Hematopoietic multipotent progenitor cell (in vitro differentiated cells): ENCODE measurements at regions not wholly inside any gene's neighbourhood (a gene's known extent, or its start where the extent isn't known, plus 50 kb on each side); places are given as distances from the start of the nearest gene placed in this dataset.

Experiments used
- DNase-seq, 3 donors: peaks; one replicate each; pipeline ENCODE4 v3.0.0-alpha.2; 2011 to 2015; ENCODE audit warnings: low read depth in 2 of 3, low spot score in 2 of 3

DNA sequence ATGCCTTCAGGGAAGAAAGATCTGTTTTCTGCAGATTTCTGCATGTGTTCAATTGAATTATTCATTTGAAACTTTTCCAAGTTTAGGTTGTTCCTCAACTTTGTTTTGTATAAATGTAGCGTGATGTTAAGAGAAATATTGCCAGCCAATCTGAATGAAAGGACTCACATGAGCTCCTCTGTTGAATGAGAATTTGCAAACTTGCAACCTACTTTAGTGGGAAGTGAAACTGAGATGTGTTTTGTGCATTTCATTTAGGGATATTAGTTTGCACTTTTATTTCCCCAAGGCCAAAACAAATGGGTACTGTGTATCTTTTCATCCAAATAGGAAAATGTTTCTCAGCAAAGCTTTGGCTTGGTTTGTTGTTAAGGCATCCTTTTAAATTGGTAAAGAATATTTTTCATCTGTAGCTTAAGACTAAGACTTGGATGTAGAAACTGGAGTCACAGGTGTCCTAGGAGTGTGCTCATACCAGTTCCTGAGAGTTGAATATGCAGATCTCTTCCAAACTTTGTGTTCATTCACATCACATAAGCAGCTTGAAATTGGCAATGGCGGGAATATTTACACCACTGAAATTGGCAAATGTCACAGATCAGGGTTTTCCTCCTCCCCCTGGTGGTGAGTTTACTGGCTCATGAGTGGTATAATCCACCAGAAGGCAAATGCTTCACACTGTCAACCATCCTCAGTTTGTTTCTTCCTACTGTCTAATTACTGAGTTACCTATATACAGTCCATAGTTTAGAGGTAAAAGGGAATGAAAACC, 193.6 kb upstream of the BANK1 start:
- DNase-seq: no peak

DNA sequence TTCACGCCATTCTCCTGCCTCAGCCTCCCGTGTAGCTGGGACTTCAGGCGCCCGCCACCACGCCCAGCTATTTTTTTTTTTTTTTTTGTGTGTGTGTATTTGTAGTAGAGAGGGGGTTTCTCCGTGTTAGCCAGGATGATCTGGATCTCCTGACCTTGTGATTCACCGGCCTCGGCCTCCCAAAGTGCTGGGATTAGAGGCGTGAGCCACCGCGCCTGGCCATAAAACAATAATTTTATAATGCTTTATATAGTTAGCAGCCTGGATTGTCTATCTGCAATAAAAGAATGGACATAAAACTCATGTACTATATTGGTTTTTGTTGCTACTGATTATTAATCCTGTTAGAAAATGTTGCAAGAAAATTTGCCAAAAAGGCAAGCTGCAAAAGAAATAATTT, 195.9 kb upstream of the BANK1 start:
- no peak for DNase-seq

DNA sequence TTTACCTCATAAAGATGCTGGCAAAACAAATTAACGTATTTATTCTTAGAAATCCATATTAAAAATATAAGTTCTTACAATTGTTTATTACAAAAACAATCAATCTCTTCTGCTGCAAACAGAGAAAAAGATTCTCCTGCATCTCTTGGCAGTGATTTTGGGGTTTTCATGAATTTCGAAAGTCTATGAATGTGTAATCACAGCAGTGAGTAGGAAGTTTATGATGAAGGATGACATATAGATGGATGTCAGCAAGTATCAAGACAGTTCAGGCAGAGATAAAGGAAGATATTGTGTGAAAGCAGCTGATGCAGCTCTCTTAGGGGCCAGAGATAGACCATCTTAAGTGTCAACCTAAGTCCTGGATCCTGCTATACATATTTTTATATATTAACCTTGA, 196.9 kb upstream of the BANK1 start:
- DNase-seq: no peak

DNA sequence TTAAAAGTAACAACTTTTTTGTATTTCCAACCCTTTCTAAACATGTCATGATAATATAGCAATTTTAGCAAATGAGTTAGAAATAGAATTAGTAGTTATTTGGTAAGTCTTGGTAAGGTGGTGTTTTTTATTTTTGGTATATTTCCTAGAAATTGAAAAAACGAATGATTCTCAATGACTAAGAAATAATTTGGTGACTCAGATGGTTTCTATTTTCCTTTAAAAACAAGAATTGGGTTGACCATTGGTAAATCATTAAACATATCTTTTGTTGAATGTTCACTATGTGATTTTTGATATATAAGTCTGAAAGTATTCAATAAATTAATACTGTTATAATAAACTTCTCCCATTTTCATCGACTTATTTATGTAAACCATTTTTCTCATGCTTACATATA, 206.2 kb upstream of the BANK1 start:
- DNase-seq: no peak

DNA sequence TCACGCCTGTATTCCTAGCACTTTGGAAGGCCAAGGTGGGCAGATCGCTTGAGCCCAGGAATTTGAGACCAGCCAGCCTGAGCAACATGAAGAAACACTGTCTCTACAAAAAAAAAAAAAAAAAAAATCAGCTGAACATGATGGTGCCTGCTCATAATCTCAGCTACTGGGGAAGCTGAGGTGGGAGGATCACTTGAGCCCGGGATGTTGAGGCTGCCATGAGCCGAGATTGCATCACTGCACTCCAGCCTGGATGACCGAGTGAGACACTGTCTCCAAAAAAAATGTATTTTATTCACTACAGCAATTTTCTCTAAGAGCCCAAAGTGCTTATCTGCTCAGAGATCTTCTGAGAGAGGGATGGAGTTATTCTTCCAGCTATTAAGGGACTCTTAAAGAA, 215.8 kb upstream of the PPP3CA start:
- no peak for DNase-seq

DNA sequence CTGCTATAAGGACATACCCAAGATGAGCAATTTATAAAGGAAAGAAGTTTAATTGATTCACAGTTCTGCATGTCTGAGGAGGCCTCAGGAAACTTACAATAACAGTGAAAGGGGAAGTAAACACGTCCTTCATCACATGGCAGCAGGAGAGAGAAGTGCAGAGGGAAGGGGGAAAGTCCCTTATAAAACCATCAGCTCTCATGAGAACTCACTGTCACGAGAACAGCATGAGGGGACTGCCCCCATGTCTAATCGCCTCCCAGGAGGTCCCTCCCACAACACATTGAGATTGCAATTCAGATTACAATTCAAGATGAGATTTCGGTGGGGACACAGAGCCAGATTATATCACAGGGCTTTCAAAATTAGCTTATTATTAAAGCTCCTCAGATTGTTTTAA, 209.5 kb upstream of the PPP3CA start:
- DNase-seq: no peak

DNA sequence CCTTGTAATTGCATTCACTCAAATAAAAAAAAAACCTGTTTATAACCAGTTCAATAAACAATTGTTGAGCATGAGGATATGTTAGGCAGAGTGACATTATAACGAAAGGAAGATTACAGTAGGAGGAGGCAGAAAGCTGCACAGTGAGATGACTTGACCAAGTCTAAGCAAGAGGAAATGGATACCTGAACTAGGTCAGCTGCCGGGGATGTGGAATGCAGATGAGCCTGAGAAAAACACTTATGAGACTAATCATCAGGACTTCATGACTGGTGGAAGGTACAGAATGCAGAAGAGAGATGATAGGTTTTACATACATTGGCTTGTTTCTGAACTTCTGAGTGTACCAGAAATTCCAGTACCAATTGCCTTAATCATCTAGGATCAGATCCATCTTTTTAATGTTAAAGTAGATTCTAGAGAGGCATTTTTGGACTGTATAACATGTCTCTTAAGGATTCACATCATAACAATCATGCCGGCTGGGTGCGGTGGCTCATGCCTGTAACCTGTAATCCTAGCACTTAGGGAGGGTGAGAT, 208.1 kb upstream of the PPP3CA start:
- no peak for DNase-seq

DNA sequence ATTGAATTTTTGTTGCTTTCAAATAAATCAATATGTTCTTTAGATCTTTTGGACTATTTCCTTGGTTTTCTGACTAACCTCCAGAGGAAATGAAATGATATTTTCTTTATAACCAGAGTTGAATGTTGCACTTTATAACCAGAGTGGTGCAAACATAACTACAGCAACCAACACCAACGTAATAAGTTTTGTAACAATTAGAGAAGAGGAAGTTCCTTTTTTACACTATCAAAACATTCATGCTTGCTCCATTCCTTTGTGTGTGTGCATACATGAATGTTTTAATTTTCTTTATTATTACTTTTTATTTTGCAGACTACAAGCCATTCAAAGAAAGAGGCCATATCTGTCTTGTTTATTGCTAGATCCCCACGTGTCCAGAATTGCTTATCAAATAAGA, 193.0 kb upstream of the PPP3CA start:
- DNase-seq: peak in 1 of 3 donors; percentile 24

DNA sequence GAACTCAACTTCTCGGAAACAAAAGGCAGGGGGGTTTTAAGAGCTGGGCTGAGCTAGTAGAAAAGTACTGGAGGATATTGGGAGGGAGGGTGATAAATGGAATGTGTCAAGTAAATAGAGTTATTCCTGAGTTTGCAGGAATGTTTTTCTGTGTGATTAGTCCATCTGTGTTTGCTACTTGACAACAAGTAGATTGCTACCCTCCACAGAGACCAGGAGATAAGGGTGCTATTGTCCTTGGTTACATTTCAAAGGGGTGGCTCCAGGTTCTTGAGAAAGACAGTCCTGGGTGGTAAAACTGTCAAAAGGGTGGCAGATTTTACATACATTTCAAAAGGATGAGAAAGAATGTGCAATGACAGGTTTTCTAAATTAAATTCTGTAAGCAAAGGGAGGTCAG, 181.2 kb upstream of the PPP3CA start:
- DNase-seq: no peak

DNA sequence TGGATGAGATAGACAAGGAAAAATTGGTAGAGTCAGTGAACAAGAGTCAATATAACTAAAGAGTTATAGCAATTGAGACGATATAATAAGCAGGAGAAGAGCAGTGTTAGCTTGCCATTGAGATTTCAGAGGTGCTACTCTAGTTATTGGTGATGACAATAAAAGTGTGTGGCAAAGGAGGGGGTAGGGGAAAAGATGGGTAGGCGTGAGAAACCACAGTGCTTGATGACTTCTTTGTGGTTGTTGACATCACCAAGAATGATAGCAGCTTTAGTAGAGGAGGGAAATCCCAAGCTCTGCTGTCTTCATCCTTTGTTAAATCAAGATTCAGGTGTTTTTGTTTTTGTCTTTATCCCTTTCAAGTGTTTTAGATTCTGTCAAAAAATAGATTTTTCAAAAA, 179.9 kb upstream of the PPP3CA start:
- DNase-seq: peak in 1 of 3 donors; percentile 13

DNA sequence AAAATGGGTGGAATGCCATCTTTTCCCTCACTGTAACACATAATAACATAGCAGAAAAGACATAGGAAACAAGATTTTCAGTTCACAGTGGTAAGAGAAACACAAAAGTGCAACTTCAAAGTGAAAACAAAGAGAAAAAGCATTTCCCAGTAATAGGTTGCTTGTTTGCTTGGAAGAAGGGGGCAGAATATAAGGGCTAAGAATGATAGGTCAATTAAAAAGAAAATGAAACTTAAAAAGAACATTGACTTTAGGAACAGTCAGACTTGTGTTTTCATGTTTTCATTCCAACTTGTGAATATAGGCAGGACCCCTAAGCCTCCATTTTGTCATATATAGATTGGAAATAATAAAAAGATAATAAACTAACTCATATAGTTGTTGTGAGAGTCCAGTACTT, 168.2 kb upstream of the PPP3CA start:
- no peak for DNase-seq

DNA sequence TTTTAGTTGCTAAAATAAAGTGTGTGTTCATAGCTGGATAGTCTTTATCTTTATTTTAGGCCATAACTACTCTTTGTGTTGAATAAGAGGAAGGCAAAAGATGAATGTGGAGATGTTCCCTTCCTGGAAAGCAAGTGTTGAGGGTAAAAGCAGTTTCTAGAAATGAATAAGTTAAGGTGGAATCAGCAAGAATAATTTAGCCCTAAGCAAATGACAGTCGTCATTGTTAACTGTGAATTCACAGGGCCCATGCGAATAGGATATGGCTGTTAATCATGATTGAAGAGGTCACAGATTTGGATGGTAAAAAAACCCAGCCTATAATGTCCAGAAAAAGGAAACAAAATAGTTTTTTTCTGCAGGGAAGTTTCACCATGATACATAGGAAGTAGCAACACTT, 167.8 kb upstream of the PPP3CA start:
- no peak for DNase-seq

DNA sequence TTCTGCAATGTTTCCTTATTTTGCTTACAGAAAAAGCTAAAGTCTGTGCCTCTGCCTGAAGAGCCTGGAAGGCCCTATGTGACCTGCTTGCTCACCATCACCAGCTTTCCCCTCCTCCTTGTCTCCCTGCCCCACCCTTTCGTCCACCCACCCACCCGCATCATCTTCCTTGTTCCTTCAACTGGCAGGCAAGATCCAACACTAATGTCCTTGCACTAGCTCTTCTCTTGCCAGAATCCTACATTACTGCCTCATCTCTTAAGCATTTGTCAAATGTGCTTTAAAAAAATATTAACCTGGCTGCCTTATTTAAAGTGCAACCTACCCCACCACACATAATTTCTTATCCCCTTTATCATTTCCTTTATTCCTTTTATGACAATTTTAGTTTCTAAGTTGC, 165.1 kb upstream of the PPP3CA start:
- no peak for DNase-seq

DNA sequence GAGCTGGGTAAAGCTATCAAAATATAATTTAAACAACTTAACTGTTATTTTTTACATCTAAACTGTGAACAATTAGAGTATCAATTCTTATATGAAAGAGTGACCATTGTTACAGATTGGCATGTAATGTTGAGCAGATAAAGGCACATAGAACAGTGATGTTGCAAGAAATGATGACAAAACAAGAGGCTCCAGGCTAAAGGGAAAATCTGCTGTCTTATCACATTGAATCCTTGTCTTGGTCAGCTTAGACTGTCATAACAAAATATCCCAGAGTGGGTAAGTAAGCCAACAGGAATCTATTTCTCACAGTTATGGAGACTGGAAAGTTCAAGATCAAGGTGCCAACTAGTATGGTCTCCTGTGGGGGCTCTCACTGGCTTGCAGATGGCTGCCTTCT, 154.1 kb upstream of the PPP3CA start:
- DNase-seq: no peak

DNA sequence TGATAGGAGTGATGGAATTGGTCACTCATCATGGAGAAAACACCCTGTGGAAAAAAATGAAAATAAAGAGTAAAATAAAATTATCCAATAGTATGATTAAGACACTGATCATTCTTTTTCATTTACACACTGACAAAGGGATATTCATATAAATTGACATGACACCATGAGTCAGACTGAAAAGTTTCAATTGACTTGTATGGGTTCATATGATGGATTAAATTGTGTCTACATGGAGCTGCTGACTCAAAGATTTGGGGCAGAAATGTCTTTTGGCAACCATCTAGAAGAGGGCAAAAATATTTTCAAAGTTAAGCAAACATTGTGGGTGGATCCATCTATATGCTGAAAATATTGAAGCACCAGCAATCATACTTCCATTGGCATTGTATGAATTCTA, 153.4 kb upstream of the PPP3CA start:
- DNase-seq: no peak

DNA sequence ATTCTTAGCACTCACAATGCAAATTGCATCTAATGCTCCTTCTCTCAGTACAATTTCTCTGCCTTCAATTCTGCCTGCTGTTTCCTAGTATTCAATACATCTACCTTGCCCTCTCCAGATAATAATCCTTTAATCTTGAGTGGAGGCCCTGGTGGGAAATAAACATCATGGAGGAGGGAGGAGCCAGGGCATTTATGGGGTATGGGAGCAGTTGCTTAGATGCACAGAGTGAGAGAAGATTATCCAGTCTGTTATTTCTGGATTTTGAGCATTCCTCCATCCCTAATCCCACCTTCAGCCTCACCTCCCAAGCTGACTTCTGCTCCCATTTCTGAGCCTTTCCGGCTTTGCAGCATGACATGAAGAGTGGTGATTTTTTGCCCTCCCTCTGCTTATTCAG, 127.9 kb upstream of the PPP3CA start:
- DNase-seq: no peak

DNA sequence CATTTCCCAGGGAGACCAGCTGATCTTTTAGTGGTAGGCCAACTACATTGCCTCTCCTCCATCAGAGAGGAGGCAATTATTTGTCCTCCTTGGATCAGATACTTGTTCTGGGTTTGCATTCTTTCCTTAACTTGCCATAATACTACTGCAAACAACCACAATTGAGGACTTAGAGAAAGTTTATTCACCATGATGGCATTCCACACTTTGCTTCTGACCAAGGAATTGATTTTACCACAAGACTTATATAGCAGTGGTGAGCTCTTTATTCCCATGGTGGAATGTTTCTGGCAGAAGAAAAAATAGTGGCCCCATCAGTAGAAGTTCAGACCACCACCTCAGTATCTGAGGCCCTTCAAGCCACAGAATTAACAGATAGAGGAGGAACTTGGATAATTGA, 123.9 kb upstream of the PPP3CA start:
- DNase-seq: no peak

DNA sequence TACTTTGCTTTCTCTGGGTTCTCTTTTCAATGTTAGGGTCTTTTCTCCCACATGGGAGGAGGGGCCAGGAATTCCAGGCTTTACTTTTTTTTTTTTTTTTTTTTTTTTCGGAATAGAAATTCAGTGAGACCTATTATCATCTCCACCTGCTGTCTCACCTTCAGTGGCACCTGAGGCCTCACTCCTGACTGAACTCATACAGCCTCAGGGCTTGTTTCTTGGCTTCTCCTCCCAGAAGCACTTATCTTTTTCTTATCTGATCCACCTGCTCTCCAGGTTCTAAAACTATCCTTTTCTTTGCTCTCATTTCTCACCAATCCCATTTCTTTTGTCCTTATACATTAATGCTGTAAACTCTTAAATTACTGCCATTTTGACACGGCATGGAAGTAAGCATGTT, 117.3 kb upstream of the PPP3CA start:
- DNase-seq: no peak

DNA sequence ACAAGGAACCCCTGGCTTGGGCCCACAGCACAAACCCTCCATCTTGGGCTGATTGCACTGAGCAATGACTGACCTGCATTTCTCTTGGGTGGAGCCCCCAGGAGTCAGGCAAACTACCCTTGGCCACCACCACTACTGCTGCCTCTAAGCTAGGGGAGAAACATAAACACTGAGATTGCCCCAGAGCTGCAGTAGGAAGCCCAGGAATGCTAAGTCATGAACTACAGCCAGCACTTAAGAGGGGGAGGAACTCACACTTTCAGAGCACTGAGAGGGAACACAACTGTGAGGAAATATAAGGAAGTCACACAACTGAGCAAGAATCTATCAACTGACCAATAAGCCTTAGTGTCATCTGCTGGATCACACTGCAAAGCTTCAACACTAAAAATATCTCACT, 111.6 kb upstream of the PPP3CA start:
- DNase-seq: no peak

DNA sequence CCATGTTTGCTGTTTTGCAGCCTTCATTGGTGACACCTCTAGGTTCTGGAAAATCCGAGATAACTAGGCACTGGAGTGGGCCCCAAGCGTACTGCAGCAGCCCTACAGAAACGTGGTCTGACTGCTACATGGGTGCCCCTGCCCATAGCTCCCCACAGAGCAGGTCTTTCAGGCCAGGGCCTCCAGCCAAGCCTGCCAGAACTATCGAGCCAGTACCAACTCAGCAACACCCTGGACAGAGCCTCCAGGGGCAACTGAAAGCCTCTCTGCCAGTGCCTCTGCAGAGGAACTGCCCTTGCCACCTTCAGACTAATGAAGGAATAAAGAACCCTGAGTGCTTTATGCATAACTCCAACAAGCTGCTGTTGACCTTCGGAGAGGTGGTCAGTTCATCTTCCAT, 111.1 kb upstream of the PPP3CA start:
- DNase-seq: no peak

DNA sequence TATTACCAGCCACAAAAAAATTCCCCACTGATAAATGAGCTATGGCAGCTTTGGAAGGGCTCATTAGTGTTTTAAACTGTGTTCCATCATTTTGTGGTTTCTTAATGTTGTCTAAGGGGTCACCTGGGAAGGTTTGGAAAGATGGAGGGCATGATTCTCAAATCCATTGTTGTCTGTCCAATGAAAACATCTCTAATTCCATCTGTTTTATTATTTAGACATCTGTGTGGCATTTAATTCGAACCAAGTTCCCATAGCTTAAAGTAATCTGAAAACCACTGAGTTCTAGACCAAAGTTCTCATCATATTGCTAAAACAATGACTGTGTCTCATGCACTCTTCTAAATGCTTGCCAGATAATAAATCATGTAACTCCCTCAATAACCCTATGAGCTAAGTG, 103.8 kb upstream of the PPP3CA start:
- no peak for DNase-seq

DNA sequence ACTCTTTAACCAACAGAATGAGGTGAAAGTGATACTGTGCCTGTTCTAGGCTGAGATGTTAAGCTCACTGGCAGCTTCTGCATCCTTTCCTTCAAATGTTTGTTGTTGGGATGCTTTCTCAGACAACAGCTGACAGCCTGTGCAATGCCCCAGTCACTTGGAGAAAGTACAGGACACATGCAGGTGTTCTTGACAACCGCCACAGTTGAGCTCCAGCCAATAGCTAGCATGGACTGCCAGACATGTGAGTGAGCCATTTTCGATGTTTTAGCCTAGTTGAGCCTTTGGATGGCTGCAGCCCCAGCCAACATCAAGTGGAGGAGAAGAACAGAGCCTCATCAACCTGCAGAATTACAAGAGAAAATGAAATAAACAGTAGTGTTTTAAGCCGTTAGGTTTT, 94.1 kb upstream of the PPP3CA start:
- DNase-seq: no peak

DNA sequence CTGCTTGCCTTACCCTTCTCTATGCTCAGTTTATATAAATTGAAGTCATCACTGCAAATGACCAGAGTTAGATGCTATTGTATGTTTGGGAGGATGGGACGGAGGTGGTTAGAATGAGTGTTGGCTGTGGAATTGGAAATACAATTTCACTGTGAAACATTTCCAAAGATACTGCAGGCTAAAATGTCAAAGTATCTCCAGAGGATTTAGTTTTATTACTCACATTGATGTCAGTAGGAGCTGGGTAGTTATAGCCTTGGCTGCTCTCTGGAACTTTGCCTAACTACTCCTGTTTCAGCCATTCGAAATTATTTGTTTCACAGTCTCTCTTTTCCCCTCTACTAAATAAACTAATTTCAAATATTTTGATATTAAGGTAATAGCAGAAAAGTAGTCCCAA, 92.6 kb upstream of the PPP3CA start:
- DNase-seq: no peak
